GM12878 (cell line): ENCODE measurements at regions not wholly inside any gene's neighbourhood (a gene's known extent, or its start where the extent isn't known, plus 50 kb on each side); places are given as distances from the start of the nearest gene placed in this dataset.

Experiments used
- ATAC-seq: fragments of 200-7000 bp; cut with Tn5 transposase; 3 replicates; pipeline ENCODE4 v1.9.1; 2020; ENCODE audit warnings: mild to moderate bottlenecking, moderate library complexity
- BruUV-seq: library from RNA; stranded (reverse); fragments of 400-500 nt; replicated peaks from 2 replicates; lab custom pipeline; 2021; lab: Mats Ljungman, UMichigan
- CTCF ChIA-PET: fragments of 300-600 bp; sonication (Branson Sonifier 250); formaldehyde crosslinking; extraction: SDS; loops from one replicate; lab custom pipeline; 2021; ENCODE audit warnings: inconsistent platforms; lab: Yijun Ruan, JAX
- POLR2A ChIA-PET: fragments of 350-600 bp; formaldehyde crosslinking; extraction: SDS; loops from one replicate; lab custom pipeline; 2021; ENCODE audit warnings: inconsistent platforms; lab: Charles Lee
- RAD21 ChIA-PET: fragments of 300-600 bp; sonication (Branson Sonifier 250); formaldehyde crosslinking; loops from one replicate; lab custom pipeline; 2023; ENCODE audit warnings: antibody characterized with exemption; ENCODE audit not compliant: unreplicated experiment; lab: Charles Lee
- SMC1A ChIA-PET: fragments of 300-600 bp; sonication (Branson Sonifier 250); formaldehyde crosslinking; loops from one replicate; lab custom pipeline; 2023; ENCODE audit not compliant: unreplicated experiment, uncharacterized antibody; lab: Charles Lee
- DNase-seq: peaks from one replicate; pipeline ENCODE4 v3.0.0-alpha.2; 2011; ENCODE audit warnings: low read depth, low spot score
- FAIRE-seq: peaks from 3 replicates; lab custom pipeline; 2011; peaks lifted over from hg19 to GRCh38; lab: Jason Lieb, UNC
- H2AFZ ChIP-seq: 2 replicates; pipeline ENCODE4 v1.6.0; 2011; ENCODE audit warnings: low read depth, low read length, control low read depth; ENCODE audit not compliant: control insufficient read depth
- H3K27ac ChIP-seq: 2 replicates; pipeline ENCODE4 v1.5.1; 2011; ENCODE audit warnings: control low read depth; ENCODE audit not compliant: control insufficient read depth, insufficient read depth
- H3K27me3 ChIP-seq, 2 experiments: replicated peaks in 1 of 2; 2 replicates each; pipeline versions ENCODE4 v1.6.0 to v1.6.1; 2011; ENCODE audit warnings: low read length in 1 of 2; ENCODE audit not compliant: control insufficient read depth in 2 of 2, insufficient read depth in 2 of 2
- H3K36me3 ChIP-seq, 2 experiments: 2 replicates each; pipeline ENCODE4 v1.5.1; 2011; ENCODE audit warnings: low read length in 1 of 2; ENCODE audit not compliant: control insufficient read depth in 2 of 2, insufficient read depth in 2 of 2
- H3K4me1 ChIP-seq: 2 replicates; pipeline ENCODE4 v1.6.1; 2011; ENCODE audit warnings: mild to moderate bottlenecking, low read length, moderate library complexity, mixed read lengths; ENCODE audit not compliant: control insufficient read depth, insufficient read depth
- H3K4me2 ChIP-seq: 2 replicates; pipeline ENCODE4 v1.6.0; 2011; ENCODE audit warnings: control low read depth; ENCODE audit not compliant: control insufficient read depth, insufficient read depth
- H3K4me3 ChIP-seq: fragments of 200-600 bp; sonication (generic); 2 replicates; pipeline ENCODE4 v1.5.1; 2016
- H3K79me2 ChIP-seq: 2 replicates; pipeline ENCODE4 v1.6.0; 2011; ENCODE audit warnings: low read length; ENCODE audit not compliant: control insufficient read depth, insufficient read depth
- H3K9ac ChIP-seq: 2 replicates; pipeline ENCODE4 v1.8.0; 2011; ENCODE audit warnings: low read length, control low read depth, mixed read lengths; ENCODE audit not compliant: control insufficient read depth, insufficient read depth
- H3K9me3 ChIP-seq: replicated peaks from 3 replicates; pipeline ENCODE4 v1.5.1; 2011; ENCODE audit warnings: mild to moderate bottlenecking, low read length; ENCODE audit not compliant: control insufficient read depth, insufficient read depth
- H4K20me1 ChIP-seq: 2 replicates; pipeline ENCODE4 v1.6.0; 2011; ENCODE audit not compliant: control insufficient read depth, insufficient read depth
- BMI1 ChIP-seq: fragments of 450-650 bp; IDR thresholded peaks from 2 replicates; pipeline ENCODE4 v1.6.1; 2016; ENCODE audit warnings: mild to moderate bottlenecking, moderate library complexity, borderline replicate concordance
- FOXK2 ChIP-seq: fragments of 450-650 bp; IDR thresholded peaks from 2 replicates; pipeline ENCODE4 v1.6.1; 2017; ENCODE audit warnings: mild to moderate bottlenecking, moderate library complexity
- HCFC1 ChIP-seq: fragments of 150-350 bp; IDR thresholded peaks from 2 replicates; pipeline ENCODE4 v1.6.1; 2014; ENCODE audit warnings: low read length
- IKZF1 ChIP-seq: fragments of 450-650 bp; conservative IDR thresholded peaks from 2 replicates; pipeline ENCODE4 v1.6.1; 2017; ENCODE audit warnings: antibody characterized with exemption, mild to moderate bottlenecking
- JUNB ChIP-seq: IDR thresholded peaks from 2 replicates; pipeline ENCODE4 v1.6.1; 2016; ENCODE audit warnings: antibody characterized with exemption, mild to moderate bottlenecking
- MYB ChIP-seq: fragments of 150-350 bp; IDR thresholded peaks from 2 replicates; pipeline ENCODE4 v1.6.1; 2014; ENCODE audit warnings: mild to moderate bottlenecking, low read depth, low read length, borderline replicate concordance
- NFYB ChIP-seq: IDR thresholded peaks from 2 replicates; pipeline ENCODE4 v1.6.1; 2011; ENCODE audit warnings: low read depth, mild to moderate bottlenecking, low read length, improper control_type of control experiment, moderate library complexity; ENCODE audit not compliant: insufficient read depth
- SRF ChIP-seq, 2 experiments: IDR thresholded peaks; 2 replicates each; pipeline ENCODE4 v1.6.1; 2011; ENCODE audit warnings: low read depth in 2 of 2, low read length in 2 of 2, mild to moderate bottlenecking in 1 of 2, moderate library complexity in 1 of 2
- TAF1 ChIP-seq: IDR thresholded peaks from 2 replicates; pipeline ENCODE4 v1.6.1; 2011; ENCODE audit warnings: mild to moderate bottlenecking, low read depth, low read length, borderline replicate concordance
- ZSCAN29 ChIP-seq: fragments of 450-650 bp; IDR thresholded peaks from 2 replicates; pipeline ENCODE4 v1.6.1; 2017; ENCODE audit warnings: mild to moderate bottlenecking, moderate library complexity
- WGBS: methylation state at CpG from one replicate; pipeline ENCODE4 v1.1.6; 2016; ENCODE audit warnings: low lambda C conversion rate; ENCODE audit not compliant: insufficient replicate concordance, insufficient coverage; ENCODE audit errors: missing lambda C conversion rate; 5-methylcytosine and 5-hydroxymethylcytosine counted together
- in situ Hi-C: fragments of 300-500 bp; cut with MboI; formaldehyde crosslinking; loops from 9 replicates; pipeline ENCODE4 v1.14.3; 2018; ENCODE audit warnings: mixed read lengths
- intact Hi-C: fragments of 100-400 bp; cut with micrococcal nuclease; formaldehyde crosslinking; loops from one replicate; pipeline ENCODE4 v1.14.2; 2022; ENCODE audit not compliant: unreplicated experiment
- TF ChIP-seq, protein P1 (sequence below): fragments of 450-650 bp; IDR thresholded peaks from 2 replicates; pipeline ENCODE4 v1.6.1; 2017; ENCODE audit warnings: mild to moderate bottlenecking, moderate library complexity
- TF ChIP-seq, protein P2 (sequence below): fragments of 450-650 bp; IDR thresholded peaks from 2 replicates; pipeline ENCODE4 v1.6.1; 2014; ENCODE audit warnings: mild to moderate bottlenecking
- TF ChIP-seq, protein P3 (sequence below): IDR thresholded peaks from 2 replicates; pipeline ENCODE4 v1.6.1; 2011; ENCODE audit warnings: borderline replicate concordance, low read depth, mild to moderate bottlenecking, moderate library complexity, low read length; ENCODE audit not compliant: insufficient read depth, poor library complexity, severe bottlenecking

DNA sequence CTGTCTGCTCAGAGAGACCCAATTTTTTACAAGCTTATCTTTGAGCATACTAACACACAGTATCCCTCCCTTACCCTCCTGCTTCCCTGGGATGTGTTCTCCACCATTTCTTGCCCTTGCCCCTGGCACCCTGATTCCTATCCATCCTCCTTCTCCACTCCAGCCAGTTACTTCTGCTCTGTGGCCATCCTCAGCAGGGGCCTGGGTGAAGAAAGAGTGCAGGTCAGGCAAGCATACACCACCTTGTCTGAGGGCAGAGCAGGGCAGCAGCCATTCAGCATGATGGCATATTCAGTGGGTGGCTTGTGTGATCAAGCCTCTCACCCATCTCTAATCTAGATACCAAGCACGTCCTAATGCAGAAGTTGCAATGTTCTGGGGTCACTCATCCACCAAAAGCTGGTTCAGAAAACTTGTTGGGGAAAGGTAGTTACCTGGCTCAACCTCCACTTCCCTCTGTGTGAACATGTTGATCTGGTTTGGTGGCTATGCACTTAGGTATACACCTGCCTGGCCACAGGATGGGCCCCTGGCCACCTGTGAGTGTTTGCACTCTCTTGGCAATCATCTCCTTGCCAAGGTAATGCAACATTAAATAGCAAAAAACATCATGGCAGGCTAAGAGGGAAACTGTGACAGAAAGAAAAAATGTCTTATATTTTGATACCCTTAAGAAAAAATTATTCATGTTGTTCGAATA, 900.3 kb upstream of the MIR17HG start:
- no peak overlapping the region for H2AFZ ChIP-seq
- ChIA-PET POLR2A (no interaction called here), CTCF (no interaction called here), SMC1A (no interaction called here), RAD21 (no interaction called here)
- H3K36me3 ChIP-seq, result no peaks in the 10 kb centered on the region
- no peak overlapping the region for H3K9ac ChIP-seq
- TF ChIP-seq NFYB (no peak), TAF1 (no peak)
- H3K79me2 ChIP-seq, result no peaks in the 10 kb centered on the region
- 0% methylated on average over 2 of the region's 2 CpGs for WGBS
- no peaks in the 10 kb centered on the region for H3K4me1 ChIP-seq
- H3K27ac ChIP-seq, result no peak overlapping the region
- DNase-seq, result no peak
- in situ Hi-C loops (no loop called here), intact Hi-C loops (no loop called here)
- no peaks in the 10 kb centered on the region for H3K27me3 ChIP-seq
- no peak overlapping the region for H3K4me3 ChIP-seq
- FAIRE-seq, result no peak
- no peaks in the 10 kb centered on the region for H3K9me3 ChIP-seq
- no peak for ATAC-seq
- no peak overlapping the region for H3K4me2 ChIP-seq
- H4K20me1 ChIP-seq, result no peaks in the 10 kb centered on the region
- BruUV-seq, result no TSS peak

DNA sequence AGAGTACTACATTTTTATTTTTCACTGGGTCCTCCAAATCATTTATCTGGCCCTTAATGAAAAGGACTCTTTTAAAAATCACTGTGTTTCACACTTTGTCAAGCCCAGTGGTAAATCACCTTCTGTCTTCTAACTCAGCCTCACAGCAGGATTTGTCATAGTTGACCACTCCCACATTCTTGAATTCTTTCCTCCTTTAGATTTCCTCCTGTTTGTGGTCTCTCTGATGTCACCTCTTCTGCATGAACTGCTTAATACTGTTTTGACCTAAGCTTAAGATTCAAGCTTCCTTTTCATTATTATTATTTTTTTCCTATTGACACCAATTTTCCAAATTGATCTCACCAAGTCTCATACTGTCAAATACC, 899.8 kb upstream of the MIR17HG start:
- H3K36me3 ChIP-seq, result no peaks in the 10 kb centered on the region
- H4K20me1 ChIP-seq, result no peaks in the 10 kb centered on the region
- ChIA-PET RAD21 (no interaction called here), POLR2A (no interaction called here), CTCF (no interaction called here), SMC1A (no interaction called here)
- no peak overlapping the region for H3K4me3 ChIP-seq
- DNase-seq (no peak), FAIRE-seq (no peak), ATAC-seq (no peak)
- intact Hi-C loops, result no loop called here
- H3K27ac ChIP-seq, result no peak overlapping the region
- no peaks in the 10 kb centered on the region for H3K79me2 ChIP-seq
- no peaks in the 10 kb centered on the region for H3K27me3 ChIP-seq
- no peaks in the 10 kb centered on the region for H3K4me1 ChIP-seq
- no peak overlapping the region for H3K9ac ChIP-seq
- in situ Hi-C loops, result no loop called here
- no TSS peak for BruUV-seq
- H3K4me2 ChIP-seq, result no peak overlapping the region
- no peaks in the 10 kb centered on the region for H3K9me3 ChIP-seq
- no peak overlapping the region for H2AFZ ChIP-seq
- TF ChIP-seq IKZF1 (no peak), MYB (no peak), SRF (IDR thresholded peaks at IDR 0.05; ENCODE audit: low read depth in 2 of 2, low read length in 2 of 2) (no peak), BMI1 (no peak), FOXK2 (no peak), HCFC1 (no peak), JUNB (no peak), ZSCAN29 (no peak)
- TF ChIP-seq, protein P1, sequence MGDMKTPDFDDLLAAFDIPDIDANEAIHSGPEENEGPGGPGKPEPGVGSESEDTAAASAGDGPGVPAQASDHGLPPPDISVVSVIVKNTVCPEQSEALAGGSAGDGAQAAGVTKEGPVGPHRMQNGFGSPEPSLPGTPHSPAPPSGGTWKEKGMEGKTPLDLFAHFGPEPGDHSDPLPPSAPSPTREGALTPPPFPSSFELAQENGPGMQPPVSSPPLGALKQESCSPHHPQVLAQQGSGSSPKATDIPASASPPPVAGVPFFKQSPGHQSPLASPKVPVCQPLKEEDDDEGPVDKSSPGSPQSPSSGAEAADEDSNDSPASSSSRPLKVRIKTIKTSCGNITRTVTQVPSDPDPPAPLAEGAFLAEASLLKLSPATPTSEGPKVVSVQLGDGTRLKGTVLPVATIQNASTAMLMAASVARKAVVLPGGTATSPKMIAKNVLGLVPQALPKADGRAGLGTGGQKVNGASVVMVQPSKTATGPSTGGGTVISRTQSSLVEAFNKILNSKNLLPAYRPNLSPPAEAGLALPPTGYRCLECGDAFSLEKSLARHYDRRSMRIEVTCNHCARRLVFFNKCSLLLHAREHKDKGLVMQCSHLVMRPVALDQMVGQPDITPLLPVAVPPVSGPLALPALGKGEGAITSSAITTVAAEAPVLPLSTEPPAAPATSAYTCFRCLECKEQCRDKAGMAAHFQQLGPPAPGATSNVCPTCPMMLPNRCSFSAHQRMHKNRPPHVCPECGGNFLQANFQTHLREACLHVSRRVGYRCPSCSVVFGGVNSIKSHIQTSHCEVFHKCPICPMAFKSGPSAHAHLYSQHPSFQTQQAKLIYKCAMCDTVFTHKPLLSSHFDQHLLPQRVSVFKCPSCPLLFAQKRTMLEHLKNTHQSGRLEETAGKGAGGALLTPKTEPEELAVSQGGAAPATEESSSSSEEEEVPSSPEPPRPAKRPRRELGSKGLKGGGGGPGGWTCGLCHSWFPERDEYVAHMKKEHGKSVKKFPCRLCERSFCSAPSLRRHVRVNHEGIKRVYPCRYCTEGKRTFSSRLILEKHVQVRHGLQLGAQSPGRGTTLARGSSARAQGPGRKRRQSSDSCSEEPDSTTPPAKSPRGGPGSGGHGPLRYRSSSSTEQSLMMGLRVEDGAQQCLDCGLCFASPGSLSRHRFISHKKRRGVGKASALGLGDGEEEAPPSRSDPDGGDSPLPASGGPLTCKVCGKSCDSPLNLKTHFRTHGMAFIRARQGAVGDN, result no peak
- TF ChIP-seq, protein P2, sequence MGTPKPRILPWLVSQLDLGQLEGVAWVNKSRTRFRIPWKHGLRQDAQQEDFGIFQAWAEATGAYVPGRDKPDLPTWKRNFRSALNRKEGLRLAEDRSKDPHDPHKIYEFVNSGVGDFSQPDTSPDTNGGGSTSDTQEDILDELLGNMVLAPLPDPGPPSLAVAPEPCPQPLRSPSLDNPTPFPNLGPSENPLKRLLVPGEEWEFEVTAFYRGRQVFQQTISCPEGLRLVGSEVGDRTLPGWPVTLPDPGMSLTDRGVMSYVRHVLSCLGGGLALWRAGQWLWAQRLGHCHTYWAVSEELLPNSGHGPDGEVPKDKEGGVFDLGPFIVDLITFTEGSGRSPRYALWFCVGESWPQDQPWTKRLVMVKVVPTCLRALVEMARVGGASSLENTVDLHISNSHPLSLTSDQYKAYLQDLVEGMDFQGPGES, result no peak
- TF ChIP-seq, protein P3, sequence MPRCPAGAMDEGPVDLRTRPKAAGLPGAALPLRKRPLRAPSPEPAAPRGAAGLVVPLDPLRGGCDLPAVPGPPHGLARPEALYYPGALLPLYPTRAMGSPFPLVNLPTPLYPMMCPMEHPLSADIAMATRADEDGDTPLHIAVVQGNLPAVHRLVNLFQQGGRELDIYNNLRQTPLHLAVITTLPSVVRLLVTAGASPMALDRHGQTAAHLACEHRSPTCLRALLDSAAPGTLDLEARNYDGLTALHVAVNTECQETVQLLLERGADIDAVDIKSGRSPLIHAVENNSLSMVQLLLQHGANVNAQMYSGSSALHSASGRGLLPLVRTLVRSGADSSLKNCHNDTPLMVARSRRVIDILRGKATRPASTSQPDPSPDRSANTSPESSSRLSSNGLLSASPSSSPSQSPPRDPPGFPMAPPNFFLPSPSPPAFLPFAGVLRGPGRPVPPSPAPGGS, result no peak
